Sigmoid colon (tissue), 4 donors: ENCODE measurements at regions not wholly inside any gene's neighbourhood (a gene's known extent, or its start where the extent isn't known, plus 50 kb on each side); places are given as distances from the start of the nearest gene placed in this dataset.

Source experiments
- EP300 ChIP-seq, 4 donors: sonication (generic); formaldehyde crosslinking; IDR thresholded peaks; one replicate each; pipeline ENCODE4 v1.6.1; 2017; ENCODE audit warnings: antibody characterized with exemption in 4 of 4
- POLR2A ChIP-seq, 2 donors: fragments of 450-650 bp; IDR thresholded peaks; one replicate each; pipeline ENCODE4 v1.6.1; 2016; ENCODE audit warnings: antibody characterized with exemption in 2 of 2, mild to moderate bottlenecking in 2 of 2, moderate library complexity in 2 of 2
- POLR2AphosphoS5 ChIP-seq, 4 donors: sonication (generic); formaldehyde crosslinking; IDR thresholded peaks; one replicate each; pipeline ENCODE4 v1.6.1; 2017; ENCODE audit warnings: antibody characterized with exemption in 4 of 4
- TF ChIP-seq, protein P1 (sequence below), 4 experiments: fragments of 450-650 bp in 3 of 4; fragments of 200-600 bp in 1 of 4; IDR thresholded peaks; one replicate each; pipeline ENCODE4 v1.5.1; 2016 to 2019; ENCODE audit warnings: antibody characterized with exemption in 4 of 4, mild to moderate bottlenecking in 3 of 4, moderate library complexity in 2 of 4

DNA sequence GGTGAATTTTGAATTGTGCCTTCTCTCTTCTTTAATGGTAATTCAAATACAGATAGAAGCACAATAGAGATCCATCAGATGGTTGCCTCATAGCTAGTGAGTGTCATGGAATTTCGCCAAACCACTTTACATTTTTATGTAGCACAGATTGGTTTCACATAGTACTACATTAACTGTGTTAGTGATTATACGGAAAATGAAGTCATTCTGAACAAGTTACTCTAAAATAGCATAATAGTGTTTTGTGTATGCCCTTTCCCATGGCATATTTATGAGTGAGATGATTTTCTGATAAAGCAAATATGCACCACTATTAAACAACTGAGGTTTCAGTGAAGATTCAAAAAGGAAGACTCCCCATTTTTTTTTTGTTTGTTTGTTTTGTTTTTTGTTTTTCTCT, 1623.5 kb downstream of the PCDH9 start:
- TF ChIP-seq POLR2A (IDR thresholded peaks at IDR 0.05) (no peak), EP300 (IDR thresholded peaks at IDR 0.05) (no peak), POLR2AphosphoS5 (IDR thresholded peaks at IDR 0.05) (no peak)
- TF ChIP-seq, protein P1, sequence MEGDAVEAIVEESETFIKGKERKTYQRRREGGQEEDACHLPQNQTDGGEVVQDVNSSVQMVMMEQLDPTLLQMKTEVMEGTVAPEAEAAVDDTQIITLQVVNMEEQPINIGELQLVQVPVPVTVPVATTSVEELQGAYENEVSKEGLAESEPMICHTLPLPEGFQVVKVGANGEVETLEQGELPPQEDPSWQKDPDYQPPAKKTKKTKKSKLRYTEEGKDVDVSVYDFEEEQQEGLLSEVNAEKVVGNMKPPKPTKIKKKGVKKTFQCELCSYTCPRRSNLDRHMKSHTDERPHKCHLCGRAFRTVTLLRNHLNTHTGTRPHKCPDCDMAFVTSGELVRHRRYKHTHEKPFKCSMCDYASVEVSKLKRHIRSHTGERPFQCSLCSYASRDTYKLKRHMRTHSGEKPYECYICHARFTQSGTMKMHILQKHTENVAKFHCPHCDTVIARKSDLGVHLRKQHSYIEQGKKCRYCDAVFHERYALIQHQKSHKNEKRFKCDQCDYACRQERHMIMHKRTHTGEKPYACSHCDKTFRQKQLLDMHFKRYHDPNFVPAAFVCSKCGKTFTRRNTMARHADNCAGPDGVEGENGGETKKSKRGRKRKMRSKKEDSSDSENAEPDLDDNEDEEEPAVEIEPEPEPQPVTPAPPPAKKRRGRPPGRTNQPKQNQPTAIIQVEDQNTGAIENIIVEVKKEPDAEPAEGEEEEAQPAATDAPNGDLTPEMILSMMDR (IDR thresholded peaks at IDR 0.05): no peak
